A673 (cell line): ENCODE measurements at regions not wholly inside any gene's neighbourhood (a gene's known extent, or its start where the extent isn't known, plus 50 kb on each side); places are given as distances from the start of the nearest gene placed in this dataset.

Experiments
- BruUV-seq: library from RNA; stranded (reverse); fragments of 400-500 nt; replicated peaks from 2 replicates; lab custom pipeline; 2021; lab: Mats Ljungman, UMichigan
- CTCF ChIA-PET: fragments of 300-600 bp; sonication (Branson Sonifier 250); formaldehyde crosslinking; loops from one replicate; lab custom pipeline; 2022; ENCODE audit warnings: antibody characterized with exemption; lab: Charles Lee
- POLR2A ChIA-PET: fragments of 300-600 bp; sonication (Branson Sonifier 250); formaldehyde crosslinking; loops from one replicate; lab custom pipeline; 2022; ENCODE audit warnings: antibody characterized with exemption; ENCODE audit not compliant: low non-redundant PET; lab: Charles Lee
- DNase-seq: peaks from one replicate; pipeline ENCODE4 v3.0.0-alpha.2; 2015; ENCODE audit warnings: low spot score
- H3K27ac ChIP-seq: fragments of 200-600 bp; sonication (generic); 2 replicates; pipeline ENCODE4 v1.5.1; 2016; ENCODE audit warnings: mixed run types, low read depth, mild to moderate bottlenecking, mixed read lengths, antibody characterized with exemption, low read length; ENCODE audit not compliant: poor library complexity, severe bottlenecking
- H3K27me3 ChIP-seq: fragments of 200-600 bp; sonication (generic); replicated peaks from 2 replicates; pipeline ENCODE4 v1.6.1; 2017; ENCODE audit warnings: mixed run types, low read depth, mild to moderate bottlenecking, mixed read lengths, antibody characterized with exemption, low read length; ENCODE audit not compliant: insufficient read depth, poor library complexity
- H3K36me3 ChIP-seq: fragments of 200-600 bp; sonication (generic); 2 replicates; pipeline ENCODE4 v1.6.1; 2016; ENCODE audit warnings: mixed run types, mild to moderate bottlenecking, mixed read lengths, antibody characterized with exemption, low read length; ENCODE audit not compliant: insufficient read depth, poor library complexity, severe bottlenecking
- H3K4me1 ChIP-seq: fragments of 200-600 bp; sonication (generic); 2 replicates; pipeline ENCODE4 v1.6.1; 2017; ENCODE audit warnings: mixed run types, mild to moderate bottlenecking, mixed read lengths, antibody characterized with exemption, low read length; ENCODE audit not compliant: insufficient read depth, poor library complexity, severe bottlenecking
- H3K4me3 ChIP-seq: fragments of 200-600 bp; sonication (generic); 2 replicates; pipeline ENCODE4 v1.5.1; 2016; ENCODE audit warnings: low read depth, mixed run types, mild to moderate bottlenecking, mixed read lengths, low read length; ENCODE audit not compliant: poor library complexity, severe bottlenecking
- H3K9me3 ChIP-seq: fragments of 200-600 bp; sonication (generic); 2 replicates; pipeline ENCODE4 v1.6.1; 2016; ENCODE audit warnings: mixed run types, low read depth, mild to moderate bottlenecking, mixed read lengths, antibody characterized with exemption, low read length; ENCODE audit not compliant: poor library complexity, severe bottlenecking
- CTCF ChIP-seq: fragments of 300-800, 200-600 bp; sonication (generic); conservative IDR thresholded peaks from 2 replicates; pipeline ENCODE4 v1.5.1; 2017; ENCODE audit warnings: low read depth, mild to moderate bottlenecking, antibody characterized with exemption, low read length, moderate library complexity, mixed read lengths
- EZH2 ChIP-seq: fragments of 200-600 bp; sonication (generic); IDR thresholded peaks from 2 replicates; pipeline ENCODE4 v1.6.1; 2017; ENCODE audit warnings: borderline replicate concordance, low read depth, mild to moderate bottlenecking, mixed read lengths, antibody characterized with exemption, low read length; ENCODE audit not compliant: poor library complexity, severe bottlenecking
- intact Hi-C: fragments of 100-400 bp; cut with micrococcal nuclease; formaldehyde crosslinking; loops from one replicate; pipeline ENCODE4 v1.10.0; 2022; ENCODE audit not compliant: unreplicated experiment

DNA sequence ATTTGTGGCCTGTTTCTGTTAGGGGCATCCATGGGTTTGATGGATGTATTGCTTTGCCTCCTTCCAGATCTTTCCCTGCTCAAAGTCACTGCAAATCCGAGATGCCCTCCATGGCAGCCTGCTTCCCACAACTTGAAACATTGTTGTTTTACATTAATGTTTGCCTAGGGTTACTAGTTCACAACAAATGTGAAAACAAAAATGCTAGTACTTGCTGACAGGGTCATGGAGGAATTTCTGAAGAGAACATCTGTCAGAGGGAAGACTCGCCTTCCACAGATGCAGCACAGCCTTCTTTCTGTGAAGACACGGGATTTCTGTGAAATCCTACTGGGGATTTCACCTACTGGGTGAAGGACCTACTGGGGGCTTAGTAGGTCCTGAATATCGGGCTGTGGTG, 260.0 kb upstream of the FN1 start:
- ChIA-PET POLR2A (no interaction called here), CTCF (no interaction called here)
- H3K27me3 ChIP-seq, result no peaks in the 10 kb centered on the region
- DNase-seq, result no peak
- H3K4me3 ChIP-seq, result no peak overlapping the region
- peaks cover 21% of the 10 kb centered on the region for H3K4me1 ChIP-seq
- BruUV-seq, result no TSS peak
- intact Hi-C loops, result no loop called here
- TF ChIP-seq EZH2 (no peak), CTCF (no peak)
- H3K9me3 ChIP-seq, result peaks cover 10% of the 10 kb centered on the region
- no peak overlapping the region for H3K27ac ChIP-seq
- H3K36me3 ChIP-seq, result no peaks in the 10 kb centered on the region

- Histone ChIP-seq H3K9me3 (peaks cover 8% of the 10 kb centered on the region), H3K27ac (peak overlapping the region; percentile 51), H3K4me1 (peaks cover 15% of the 10 kb centered on the region), H3K36me3 (no peaks in the 10 kb centered on the region), H3K4me3 (no peak overlapping the region), H3K27me3 (no peaks in the 10 kb centered on the region)
- intact Hi-C loops, result no loop called here
- no peak for DNase-seq
- TF ChIP-seq EZH2 (no peak), CTCF (no peak)
- POLR2A ChIA-PET, result no interaction called here
- CTCF ChIA-PET, result no interaction called here
- no TSS peak for BruUV-seq
Measured at GRCh38 chr2:215693999-215694580, 258.2 kb upstream of the FN1 start.

- DNase-seq, result peak; percentile 45
- Histone ChIP-seq H3K4me3 (no peak overlapping the region), H3K9me3 (peaks cover 6% of the 10 kb centered on the region), H3K27me3 (no peaks in the 10 kb centered on the region), H3K36me3 (no peaks in the 10 kb centered on the region), H3K4me1 (peaks cover 15% of the 10 kb centered on the region), H3K27ac (peak overlapping the region; percentile 51)
- POLR2A ChIA-PET, result no interaction called here
- BruUV-seq, result no TSS peak
- intact Hi-C loops, result no loop called here
- TF ChIP-seq CTCF, result no peak
- no peak for TF ChIP-seq EZH2
- CTCF ChIA-PET, result no interaction called here
Measured at GRCh38 chr2:215693193-215693998, 257.5 kb upstream of the FN1 start.
